ENCODE measurements at regions not wholly inside any gene's neighbourhood (a gene's known extent, or its start where the extent isn't known, plus 50 kb on each side); places are given as distances from the start of the nearest gene placed in this dataset.
"Not testable (repeated sequence)": the region's sequence is repeated elsewhere in the genome, so short reads cannot be mapped to it uniquely, and the experiment has no call there.

DNA sequence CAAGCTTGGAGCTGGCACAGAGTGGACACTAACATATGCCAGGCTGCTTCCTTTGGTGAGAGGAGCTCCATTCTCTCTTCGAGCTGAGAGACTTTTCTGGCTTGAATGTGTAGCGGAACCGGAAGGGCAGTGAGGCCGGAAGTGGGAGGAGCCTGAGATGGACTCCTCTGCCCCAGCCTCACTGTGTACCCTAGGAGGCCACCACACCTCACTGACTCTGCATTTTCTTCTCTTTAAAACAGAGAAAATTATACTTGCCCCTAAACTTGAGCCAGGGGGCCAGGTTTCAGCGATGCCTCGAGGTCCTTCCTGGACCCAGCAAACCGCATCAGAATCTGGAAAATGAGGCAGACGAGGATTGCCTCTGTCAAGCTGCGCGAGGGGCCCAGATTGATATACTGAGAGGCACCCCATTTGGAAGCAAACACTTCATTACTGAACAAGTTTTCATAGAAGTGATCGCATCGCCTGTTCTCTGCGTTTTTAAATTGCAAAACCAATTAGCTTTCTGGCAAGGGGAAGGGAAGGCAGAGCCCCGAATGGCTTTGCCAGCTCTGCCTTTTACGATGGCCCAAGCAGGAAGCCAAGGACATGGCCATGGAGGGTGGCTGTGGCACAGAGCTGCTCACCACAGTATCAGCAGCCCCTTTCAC, 708.1 kb downstream of the PTPRU start:
- DNase-seq (ENCODE audit: low read depth) = no peak

DNA sequence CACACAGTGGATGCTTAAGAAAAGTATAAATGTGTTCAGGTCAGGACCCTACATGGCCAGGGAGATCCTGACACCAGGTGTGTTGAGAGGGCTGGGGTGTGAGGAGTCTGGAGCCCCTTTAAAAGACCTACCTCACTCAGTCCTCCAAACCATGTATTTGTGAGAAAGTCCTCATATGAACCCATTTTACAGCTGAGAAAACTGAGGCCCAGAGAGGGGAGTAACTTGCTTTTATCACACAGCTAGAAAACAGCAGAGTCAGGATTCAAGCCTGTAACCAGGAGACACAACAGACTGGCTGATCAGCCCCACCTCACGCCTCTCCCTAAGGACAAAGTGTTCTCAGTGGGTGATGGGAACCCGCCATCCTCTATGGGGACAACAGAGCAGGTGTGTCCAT, 706.7 kb downstream of the PTPRU start:
- no peak for DNase-seq (ENCODE audit: low read depth)

DNA sequence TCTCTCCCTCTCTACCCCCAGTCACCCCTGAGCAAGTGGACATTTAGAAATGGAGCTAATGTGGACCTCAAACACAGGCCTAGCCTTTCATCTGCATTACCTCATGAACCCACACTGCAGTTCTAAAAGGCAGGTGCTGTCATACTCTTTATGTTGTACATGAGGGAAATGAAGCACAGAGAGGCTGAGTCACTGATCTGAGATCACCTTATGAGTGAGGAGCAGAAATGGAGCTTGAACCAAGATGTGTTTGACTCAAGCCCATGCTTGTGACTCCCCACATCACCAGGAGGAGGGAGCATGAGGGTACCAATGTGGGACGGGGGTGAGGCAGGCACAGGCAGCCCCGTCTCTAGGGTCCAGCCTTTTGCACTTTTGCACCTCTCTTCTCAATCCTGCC, 702.8 kb downstream of the PTPRU start:
- DNase-seq (ENCODE audit: low read depth) = no peak

DNA sequence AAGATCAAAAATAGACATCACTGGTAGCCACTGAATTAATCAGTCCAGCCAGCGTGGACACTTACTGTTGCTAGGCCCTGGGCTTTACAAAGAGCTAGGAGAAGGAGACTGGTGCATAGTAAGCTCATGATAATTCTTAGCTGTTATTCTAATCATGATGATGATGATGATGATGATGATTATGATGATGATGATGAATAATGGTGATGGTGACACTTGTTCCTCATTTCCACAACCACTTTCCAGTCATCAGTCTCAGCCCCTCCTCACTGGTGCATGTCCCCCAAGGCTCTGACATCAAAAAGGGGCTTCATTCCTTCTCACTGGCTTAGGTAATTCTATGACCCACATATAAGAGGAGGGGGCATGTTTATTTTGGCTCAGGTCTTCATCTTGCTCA, 701.0 kb downstream of the PTPRU start:
- DNase-seq (ENCODE audit: low read depth) = no peak

DNA sequence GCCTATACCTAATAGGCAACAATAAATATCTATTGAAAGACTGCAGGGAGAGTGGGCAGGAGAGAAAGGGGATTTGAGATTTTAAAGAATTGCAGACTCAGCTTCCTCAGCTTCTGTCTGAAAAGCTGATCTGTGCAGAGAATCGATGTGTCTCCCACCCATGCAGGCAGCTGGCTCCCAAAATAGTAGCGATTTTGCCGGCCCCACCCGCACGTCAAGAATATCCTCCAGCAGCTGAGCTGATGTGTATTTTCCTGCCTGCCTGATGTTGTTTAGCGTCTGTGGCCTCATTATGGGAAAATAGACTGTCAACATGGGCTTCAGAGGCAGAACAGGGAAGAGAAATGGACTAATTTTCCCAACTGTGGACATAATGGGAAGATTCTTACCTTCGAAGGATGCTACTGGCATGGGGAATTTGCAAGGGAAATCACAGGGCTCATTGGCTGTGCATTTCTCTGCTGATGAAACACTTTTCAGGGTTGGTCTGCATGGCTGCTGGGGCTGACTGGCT, 699.8 kb downstream of the PTPRU start:
- no peak for DNase-seq (ENCODE audit: low read depth)

DNA sequence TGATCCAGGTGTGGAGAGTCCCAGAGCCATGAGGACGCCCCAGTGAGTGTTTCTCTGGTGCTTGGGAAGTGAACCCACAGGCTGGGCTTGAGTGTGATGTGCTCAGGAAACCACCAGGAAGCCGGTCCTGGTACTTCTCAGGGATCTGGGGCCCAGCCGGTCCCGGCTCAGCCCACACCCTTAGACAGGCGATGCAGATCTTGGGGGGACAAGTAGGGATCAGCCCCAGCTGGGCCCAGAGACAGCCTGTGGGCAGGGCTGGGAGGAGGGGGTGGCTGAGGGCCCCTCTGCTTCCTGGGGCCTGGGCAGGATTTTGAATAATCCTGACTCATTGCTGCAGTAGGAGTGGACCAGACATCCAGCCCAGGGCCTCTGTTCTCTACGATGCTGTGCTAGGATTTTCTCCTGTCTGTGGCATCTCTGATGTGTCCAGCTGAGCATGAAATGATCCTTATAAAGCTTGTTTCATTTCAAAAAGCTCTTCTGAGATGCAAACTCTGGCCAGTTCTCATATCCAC, 698.0 kb downstream of the PTPRU start:
- DNase-seq (ENCODE audit: low read depth) = no peak

DNA sequence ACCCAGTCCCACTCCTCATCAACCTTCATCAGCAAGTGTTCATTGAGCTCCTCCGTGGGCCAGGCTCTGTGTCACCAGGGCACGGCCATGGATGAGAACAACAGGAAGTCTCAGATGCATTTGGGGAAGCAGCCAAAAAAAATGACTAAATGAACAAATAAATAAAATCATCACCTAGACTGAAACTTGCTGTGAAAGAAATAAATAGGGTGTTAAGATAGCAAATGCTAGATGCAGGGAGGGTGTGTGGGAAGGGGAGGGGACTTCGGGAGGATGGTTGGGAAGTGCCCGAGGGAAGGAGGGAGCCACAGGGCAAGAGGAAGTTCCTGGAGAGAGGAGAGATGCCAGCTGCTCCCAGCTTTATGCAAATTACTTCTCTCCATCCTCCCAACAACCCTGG, 696.7 kb downstream of the PTPRU start:
- DNase-seq (ENCODE audit: low read depth) = no peak

DNA sequence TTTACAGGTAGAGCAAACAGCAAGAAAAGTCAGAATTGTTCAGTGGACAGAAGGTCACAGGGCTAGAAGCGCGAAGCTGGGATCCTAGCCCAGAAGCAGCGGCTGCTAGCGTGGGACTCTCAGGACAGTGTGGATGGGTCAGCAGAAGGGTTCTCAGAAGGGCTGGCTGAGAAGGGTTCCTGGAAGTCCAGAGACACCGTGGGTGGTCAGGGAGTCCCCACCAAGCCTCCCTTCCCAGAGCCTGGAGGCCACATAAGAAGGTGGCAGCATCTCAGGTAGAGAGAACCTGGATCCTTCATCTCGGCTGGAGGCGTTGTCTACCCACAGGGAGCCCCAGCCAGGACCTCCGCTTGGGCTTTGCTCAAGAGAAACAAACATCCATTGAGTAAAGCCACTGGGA, 696.3 kb downstream of the PTPRU start:
- no peak for DNase-seq (ENCODE audit: low read depth)

DNA sequence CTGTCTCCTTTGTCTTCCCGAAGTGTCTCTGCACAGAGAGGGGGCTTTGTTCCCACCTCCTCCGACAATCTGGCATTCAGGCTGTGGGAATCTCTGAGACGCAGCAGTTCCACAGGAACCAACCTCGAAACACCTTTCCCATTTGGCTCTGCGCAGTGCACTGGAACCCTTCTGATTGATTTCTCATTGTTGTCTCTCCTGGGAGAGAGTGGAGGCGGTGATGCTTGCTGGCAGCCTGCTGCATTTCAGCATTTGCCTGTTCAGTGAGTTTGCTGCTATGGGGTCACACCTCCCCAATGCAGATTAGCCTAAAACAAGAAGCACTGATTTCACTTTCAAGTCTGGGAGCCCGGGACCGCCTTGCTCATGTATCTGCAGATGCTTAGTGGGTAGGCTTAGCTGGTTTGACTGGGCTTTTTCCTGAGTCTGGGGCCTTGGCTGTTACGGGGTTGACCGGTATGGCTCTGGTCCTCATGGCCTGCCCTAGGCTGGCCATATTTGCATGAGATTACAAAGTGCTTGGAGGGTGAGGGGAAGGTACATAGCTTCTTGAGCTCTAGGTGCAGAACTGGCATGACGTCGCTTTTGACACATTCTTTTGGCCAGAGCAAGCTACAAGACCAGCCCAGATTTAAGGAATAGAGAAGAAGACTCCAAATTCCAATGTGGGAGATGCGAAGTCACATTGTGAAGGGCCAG, 695.3 kb downstream of the PTPRU start:
- DNase-seq (ENCODE audit: low read depth) = no peak

DNA sequence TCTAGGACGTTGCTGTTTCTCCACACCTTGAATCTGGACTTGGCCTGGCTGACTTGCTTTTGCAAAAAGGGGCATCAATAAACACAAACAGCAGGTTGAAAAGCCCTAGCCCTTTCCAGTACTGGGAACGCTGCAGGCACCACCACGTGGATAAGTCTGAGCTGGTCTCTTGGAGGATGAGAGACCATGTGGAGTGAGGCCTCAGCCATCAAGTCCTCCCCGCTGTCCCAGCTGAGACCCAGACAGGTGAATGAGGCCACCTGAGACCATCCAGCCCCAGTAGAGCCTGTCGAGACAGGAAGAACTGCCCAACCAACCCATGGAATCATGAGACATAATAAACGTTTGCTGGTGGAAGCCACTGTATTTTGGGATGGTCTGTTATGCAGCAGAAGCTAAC, 688.7 kb downstream of the PTPRU start:
- no peak for DNase-seq (ENCODE audit: low read depth)

DNA sequence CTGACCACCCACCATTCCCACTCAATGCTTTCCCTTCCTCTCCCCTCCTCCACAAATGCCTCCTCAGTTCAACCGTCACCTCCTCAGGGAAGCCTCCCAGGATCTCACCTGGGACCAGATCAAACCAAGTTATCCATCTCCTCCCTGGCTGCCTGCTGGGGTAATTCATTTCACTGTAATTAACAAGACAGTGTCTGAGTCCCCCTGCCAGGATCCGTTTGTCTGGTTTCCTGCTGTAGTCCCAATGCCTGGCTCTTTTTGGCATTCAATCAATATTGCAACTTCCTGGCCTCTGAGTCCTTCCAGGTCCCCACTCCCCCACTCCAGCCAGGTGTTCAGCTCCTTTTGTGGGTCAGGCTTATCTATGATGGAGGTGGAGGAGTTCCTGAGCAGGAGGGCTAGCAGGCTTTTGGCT, 687.7 kb downstream of the PTPRU start:
- no peak for DNase-seq (ENCODE audit: low read depth)

DNA sequence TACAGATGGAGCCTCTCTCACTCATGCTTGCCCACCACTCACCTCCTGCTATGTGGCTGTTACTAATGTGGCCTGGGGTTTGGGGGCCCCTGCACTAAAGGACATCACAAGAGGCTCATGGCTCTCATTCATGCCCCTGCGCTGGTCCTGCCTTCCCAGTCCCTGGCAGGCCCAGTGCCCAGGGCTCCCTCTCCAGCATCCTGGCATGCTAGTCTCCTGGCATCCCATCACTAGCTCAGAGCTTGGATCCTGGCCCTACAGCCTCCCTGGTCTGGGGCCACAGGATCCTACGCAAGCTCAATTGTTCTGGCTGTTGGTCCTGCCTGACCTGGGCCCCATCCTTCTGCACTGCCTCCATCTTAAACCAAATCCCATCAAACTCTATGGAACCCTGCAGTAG, 685.4 kb downstream of the PTPRU start:
- no peak for DNase-seq (ENCODE audit: low read depth)

DNA sequence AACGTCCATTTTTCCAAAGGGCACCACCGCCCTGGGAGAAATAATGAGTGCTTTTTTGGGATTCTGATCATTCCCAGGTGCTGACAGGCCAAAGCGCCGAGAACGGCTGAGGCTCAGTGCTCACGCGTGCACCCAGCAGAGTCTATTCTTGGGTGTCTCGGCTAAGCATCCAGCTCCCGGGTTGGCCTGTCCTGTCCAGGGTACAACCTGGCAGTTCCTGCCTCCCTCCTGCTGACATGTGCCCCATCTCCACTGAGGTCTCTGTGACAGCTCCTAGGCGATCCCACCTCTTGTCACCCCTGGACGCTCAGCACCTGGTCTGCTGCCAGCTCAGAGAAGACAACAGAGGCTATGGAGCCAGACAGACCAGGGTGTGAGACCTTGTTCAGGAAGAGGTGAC, 684.5 kb downstream of the PTPRU start:
- no peak for DNase-seq (ENCODE audit: low read depth)

DNA sequence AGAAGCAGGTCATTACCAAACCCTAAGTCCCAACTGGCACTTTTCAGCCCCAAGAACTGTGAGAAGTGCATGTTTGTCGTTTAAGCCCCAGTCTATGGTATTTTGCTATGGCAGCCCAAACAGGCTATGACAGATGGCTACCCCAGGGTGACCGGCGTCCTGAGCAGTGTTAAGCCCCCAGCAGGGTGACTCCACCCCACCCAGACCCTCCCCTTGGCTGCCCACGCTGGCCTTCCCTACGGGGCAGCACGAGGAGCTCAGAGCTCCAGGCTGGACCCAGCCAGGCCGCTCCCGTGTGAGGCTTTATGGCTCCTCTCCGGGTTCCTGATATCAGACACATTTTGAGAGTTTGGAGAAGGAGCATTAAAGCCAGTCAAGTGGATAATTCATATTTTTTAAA, 684.0 kb downstream of the PTPRU start:
- DNase-seq (ENCODE audit: low read depth) = no peak

DNA sequence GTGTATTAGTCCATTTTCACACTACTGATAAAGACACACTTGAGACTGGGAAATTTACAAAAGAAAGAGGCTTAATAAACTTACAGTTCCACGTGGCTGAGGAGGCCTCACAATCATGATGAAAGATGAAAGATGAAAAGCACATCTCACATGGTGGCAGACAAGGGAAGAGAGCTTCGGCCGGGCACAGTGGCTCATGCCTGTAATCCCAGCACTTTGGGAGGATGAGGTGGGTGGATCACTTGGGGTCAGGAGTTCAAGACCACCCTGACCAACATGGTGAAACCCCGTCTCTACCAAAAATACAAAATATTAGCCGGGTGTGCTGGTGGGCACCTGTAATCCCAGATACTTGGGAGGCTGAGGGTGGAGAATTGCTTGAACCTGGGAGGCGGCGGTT, 682.7 kb downstream of the PTPRU start:
- DNase-seq (ENCODE audit: low read depth) = not testable (repeated sequence)

DNA sequence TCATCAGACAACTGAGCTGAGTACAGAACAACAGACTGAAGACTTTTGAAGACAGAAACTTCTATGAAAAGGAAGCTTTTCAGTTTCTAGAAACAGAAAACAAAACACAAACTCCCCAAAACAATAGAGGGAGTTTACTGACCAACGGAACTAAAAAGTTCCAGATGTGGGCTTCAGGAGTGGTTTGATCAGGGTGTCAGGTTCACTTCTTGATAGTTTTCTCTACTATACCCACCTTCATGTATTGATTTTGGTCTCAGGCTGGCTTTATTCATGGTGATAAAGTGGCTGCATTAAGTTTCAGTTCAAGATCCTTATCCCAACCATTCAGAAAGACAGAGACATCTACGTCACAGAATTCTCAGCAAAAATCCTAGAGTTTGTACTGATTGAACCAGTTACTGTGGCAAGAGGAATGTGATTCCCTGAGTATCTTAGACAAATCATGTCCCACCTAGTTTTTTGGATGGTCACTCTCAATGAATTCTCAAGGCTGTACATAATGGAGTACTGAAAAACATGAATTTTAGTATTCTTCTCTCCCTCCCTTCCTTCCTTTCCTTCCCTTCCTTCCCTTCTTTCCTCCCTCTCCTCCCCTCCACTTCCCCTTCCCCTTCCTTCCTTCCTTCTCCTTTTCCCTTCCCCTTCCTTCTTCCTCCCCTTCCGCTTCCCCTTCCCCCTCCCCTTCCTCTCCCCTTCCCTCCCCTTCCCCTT, 680.5 kb downstream of the PTPRU start:
- DNase-seq (ENCODE audit: low read depth) = no peak

DNA sequence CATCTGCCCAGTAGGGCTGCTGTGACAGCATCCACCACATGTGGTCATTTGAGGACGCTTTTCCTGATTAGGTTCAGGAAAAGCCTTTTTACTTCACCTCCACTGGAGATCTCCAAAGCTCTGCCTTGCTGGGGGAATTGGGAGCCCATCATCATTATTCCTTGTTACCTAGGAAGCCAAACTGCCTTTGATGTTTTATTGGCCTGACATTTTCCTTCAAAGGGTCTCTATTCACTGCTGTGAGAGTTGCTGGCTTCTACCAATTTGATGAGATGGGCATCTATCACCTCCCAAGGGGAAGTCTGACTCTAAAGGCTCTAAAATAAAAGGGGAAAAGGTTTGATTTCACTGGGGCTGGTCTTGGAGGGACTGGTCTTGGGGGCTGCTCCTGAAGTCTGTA, 678.6 kb downstream of the PTPRU start:
- DNase-seq (ENCODE audit: low read depth) = no peak

DNA sequence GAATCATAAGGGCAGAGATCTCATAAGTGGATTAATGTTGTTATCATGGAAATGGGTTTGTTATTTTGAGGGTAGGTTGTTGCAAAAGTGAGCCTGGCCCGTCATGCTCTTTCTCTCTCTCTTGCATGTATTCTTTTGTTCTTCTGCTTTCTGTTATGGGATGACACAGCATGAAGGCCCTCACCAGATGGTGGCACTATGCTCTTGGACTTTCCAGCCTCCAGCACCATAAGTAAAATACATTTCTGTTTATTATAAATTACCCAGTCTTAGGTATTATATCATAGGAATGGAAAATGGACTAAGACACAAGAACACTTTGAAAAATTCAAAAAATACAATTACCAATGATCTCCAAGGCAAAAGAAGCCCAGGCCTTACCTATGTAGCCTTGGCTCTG, 676.1 kb downstream of the PTPRU start:
- DNase-seq (ENCODE audit: low read depth) = no peak

DNA sequence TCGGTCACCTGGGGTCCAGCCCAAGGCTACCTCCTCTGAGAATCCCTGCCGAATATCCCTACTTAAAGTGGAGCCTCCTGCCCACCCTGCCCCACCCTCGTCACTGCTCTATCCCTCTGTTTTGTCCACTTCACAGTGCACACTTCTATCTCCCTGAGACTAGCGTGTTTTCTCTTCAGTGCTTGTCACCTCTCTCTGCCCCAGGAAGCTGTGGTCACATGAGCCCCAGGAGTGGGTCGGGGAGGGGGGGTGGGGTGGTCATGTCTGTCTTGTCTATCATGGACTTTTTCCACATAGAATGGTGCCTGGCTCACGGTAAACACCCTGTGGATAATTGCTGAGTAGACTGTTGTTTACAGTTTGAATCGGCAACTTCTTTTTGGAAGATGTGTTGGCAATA, 673.6 kb downstream of the PTPRU start:
- DNase-seq (ENCODE audit: low read depth) = no peak

DNA sequence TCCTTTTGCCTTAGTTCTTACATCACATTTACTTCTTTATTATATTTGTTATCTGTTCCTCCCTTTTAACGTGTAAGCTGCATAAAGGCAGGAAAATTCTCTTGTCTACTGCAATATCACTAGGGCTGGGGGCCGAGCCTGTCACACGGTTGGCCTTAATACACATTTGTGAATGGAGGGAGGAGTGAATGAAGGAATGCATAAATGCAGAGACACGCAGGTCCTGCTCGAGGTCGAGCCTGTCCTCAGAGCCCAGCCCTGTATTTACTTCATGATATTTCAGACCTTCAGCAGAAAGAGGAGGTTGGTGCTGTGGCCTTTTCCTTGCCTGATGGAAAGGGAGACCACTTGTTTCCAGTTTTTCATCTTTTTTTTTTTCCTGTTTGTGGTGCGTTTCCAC, 671.3 kb downstream of the PTPRU start:
- DNase-seq (ENCODE audit: low read depth) = no peak

DNA sequence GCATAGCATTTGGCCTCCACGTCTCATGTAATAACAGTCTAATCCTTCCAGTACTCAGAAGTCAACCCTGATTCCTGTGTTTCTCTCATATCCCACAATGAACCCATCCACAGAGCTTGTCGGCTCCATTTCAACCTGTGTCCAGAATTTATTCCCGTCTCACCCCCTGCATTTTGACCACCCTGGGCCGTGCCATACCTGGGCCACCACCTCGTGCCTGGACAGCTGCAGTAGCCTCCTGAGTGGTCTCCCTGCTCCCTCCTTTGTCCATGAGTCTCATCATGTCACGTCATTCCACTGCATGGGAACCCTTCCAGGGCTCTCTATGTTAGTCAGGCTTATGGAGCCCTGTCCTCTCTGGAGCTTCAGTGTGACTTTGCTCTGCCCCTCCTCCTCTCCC, 670.6 kb downstream of the PTPRU start:
- no peak for DNase-seq (ENCODE audit: low read depth)

DNA sequence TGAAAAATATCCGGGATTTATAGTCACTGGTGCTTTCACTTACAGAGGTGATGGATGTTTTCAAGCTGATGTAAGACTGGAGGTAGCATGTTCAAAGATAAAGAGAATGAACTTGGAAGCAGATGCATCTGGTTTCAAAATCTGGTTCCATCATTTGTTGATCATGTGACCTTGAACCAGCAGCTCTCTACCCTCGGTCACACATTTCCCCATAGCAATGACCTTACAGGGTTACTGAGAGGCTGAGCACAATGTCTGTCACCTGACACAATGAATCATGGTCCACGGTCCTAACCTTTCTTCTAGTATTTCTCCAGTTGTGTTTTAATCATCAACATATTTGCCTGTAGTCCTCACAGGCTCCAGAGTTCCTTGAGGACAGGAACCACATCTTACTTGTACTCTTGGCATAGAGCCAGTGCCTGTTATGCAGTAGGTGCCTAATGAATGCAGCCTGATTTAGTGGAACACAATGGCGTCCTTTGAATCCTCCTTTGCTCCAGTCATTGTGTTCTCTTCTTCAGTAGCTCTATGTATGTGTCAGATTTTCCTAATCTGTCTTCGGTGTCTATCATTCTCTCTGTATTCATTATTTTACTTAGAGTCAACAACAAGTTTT, 667.3 kb downstream of the PTPRU start:
- DNase-seq (ENCODE audit: low read depth) = no peak
